Fibroblast of gingiva (primary cell): ENCODE measurements at regions not wholly inside any gene's neighbourhood (a gene's known extent, or its start where the extent isn't known, plus 50 kb on each side); places are given as distances from the start of the nearest gene placed in this dataset.
"Not testable (repeated sequence)": the region's sequence is repeated elsewhere in the genome, so short reads cannot be mapped to it uniquely, and the experiment has no call there.

ENCODE experiments used
- DNase-seq: peaks from one replicate; pipeline ENCODE4 v3.0.0-alpha.2; 2011; ENCODE audit warnings: low read depth

DNA sequence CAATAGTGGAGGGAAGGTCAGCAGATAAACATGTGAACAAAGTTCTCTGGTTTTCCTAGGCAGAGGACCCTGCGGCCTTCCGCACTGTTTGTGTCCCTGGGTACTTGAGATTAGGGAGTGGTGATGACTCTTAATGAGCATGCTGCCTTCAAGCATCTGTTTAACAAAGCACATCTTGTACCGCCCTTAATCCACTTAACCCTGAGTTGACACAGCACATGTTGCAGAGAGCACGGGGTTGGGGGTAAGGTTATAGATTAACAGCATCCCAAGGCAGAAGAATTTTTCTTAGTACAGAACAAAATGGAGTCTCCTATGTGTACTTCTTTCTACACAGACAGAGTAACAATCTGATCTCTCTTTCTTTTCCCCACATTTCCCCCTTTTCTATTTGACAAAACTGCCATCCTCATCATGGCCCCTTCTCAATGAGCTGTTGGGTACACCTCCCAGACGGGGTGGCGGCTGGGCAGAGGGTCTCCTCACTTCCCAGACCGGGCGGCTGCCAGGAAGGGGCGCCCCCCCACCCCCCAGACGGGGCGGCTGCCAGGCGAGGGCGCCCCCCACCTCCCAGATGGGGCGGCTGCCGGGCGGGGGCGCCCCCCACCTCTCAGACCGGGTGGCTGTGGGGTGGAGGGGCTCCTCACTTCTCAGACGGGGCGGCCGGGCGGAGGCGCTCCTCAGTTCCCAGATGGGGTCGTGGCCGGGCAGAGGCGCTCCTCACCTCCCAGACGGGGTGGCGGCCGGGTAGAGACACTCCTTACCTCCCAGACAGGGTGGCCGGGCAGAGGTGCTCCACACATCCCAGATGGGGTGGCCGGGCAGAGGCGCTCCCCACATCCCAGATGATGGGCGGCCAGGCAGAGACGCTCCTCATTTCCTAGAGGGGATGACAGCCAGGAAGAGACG, 361.6 kb upstream of the SGO1 start:
- DNase-seq: not testable (repeated sequence)

DNA sequence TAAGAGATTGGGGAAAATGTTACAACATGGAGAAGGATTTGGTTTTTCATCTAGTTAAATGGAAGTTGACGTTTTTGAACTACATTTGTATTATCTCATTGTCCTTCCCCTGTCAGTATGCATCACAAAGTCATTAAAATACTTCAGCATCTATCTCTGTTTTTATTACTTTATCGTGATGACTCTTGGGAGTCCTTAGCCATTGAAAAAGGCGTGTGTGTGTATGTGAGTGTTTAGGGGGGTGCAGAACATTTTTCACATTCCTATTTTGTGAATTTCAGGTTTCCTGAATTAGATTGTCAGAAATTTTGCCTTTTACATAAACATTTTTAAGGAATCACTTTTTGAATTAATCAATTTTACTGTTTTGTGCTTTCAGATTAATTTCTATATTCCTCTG, 360.6 kb upstream of the SGO1 start:
- no peak for DNase-seq

DNA sequence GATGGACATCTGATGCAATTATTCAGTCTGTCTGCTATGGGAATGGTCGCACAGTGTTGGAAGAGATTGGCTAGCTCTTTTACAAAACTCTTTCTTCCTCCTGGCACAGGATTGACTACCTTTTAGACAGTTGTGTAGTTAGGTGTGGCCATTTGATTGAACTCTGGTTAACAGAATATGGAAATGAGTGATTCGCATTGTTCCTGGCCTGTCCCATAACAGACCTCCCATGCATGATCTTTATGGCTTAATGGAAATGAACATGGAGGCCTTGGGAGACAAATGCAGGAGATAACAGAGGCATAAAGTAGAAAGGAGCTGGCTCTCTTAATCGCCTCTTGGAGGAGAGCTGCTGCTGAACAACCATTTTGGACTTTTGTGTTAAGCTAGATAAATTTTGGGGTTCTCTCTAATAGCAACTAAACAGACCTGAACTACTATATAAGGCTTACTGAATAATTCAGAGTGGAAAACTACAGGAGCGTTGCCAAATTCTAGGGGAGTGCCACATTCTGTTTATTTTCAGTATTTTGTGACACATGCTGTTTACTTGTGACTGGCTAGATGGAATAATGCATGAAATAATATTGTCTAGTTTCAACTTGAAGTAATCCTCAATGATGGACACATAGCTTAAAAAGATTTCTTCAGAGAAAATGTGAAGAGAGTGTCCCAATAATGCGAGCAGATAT, 357.7 kb upstream of the SGO1 start:
- no peak for DNase-seq

DNA sequence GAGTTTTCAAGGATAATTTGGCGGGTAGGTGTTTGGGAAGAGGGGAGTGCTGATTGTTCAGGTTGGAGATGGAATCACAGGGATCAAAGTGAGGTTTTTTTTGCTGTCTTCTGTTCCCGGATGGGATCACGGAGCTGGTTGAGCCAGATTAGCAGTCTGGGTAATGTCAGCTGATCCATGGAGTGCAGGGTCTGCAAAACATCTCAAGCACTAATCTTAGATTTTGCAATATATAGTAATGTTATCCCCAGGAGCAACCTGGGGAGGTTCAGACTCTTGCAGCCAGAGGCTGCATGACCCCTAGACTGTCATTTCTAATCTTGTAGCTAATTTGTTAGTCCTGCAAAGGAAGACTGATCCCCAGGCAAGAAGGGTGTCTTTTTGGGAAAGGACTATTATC, 354.1 kb upstream of the SGO1 start:
- no peak for DNase-seq

DNA sequence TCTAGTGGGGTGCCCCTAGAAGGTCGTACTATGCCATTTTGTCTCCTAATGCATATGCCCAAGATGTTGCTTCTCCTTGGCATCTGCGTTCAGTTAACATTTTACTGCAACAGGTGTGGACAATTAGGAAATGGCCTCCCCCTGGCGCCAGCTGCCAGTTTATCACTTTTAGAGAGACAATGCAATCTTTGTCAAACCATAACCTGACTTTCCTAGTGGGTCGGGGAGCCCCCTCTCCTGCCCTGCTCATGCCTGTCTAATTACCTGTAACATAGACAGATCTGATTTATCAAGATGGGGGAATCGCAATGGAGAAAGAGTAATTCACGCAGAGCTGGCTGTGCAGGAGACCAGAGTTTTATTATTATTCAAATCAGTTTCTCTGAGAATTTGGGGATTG, 353.7 kb upstream of the SGO1 start:
- no peak for DNase-seq

DNA sequence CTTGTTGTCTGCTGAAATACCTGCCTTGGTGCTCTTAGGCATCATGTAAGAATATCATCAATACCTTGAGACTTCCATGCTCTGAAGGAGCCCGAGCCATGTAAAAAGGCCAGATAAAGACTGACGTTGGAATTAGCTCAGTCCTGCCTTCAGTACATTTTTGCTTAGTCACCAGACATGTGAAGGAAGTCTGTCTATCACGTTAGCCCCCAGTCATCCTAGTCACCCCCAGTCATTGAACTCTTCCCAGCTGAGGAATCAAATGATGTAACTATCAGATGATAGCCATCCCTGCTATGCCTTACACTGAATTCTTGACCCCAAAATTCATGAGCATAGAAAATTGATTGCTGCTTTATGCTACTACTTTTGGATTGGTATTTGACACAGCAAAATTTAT, 351.2 kb upstream of the SGO1 start:
- DNase-seq: no peak

DNA sequence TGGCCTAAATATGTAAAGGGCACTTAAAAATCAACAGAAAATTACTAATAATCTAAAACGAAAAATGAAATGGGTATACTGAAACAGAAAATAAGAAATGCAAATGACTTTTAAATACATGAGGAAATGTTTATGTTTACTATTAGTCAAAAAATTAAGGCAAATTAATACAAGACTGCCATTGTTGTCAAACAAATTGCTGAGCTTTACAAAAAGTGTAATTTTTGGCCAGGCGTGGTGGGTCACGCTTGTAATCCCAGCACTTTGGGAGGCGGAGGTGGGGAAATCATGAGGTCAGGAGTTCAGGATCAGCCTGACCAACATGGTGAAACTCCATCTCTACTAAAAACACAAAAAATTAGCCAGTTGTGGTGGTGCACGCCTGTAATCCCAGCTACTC, 343.9 kb upstream of the SGO1 start:
- no peak for DNase-seq

DNA sequence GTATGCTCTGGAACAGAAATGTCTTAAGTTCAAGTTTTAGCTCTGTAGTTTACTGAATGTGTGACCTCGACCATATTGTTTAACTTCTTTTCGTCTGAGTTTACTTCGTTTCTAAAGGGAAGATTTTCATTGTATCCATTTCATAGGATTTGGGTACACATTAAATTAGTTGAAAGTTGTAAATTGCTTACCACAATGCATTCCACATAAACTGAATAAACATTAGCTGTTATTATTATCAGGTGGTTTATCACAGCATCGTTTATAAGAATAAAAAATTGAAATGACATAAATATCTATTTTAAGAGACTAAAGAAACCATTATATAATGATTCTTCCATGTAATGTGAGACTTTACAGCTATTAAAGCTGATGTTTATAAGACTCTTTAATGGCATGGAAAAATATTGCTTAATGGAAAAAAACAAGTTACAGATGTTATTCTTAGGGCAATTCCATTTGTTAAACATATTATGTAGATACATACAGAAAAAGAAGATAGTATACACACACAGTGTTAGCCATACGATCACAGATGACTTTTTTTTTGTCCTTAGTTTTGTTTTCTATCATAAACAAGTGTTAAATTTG, 342.3 kb upstream of the SGO1 start:
- DNase-seq: no peak

DNA sequence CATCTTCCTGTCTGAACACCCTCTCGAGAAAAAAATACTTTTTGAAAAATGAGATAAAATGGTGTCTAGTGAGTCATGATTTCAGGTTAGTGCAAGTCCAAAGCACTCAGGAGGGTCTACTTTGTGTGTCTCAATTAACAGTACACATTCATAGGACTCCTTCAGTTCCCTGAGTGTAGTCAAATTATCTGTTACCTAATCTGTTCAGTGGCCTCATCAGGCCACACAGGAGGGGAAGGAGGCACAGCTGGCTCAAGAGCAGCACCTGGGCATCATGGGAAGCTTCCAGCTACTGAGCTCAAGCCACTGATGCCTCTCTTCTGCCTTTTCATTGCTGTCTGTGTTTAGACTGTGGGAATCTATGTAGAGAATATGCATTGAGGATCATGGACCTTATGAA, 341.4 kb upstream of the SGO1 start:
- DNase-seq: no peak

DNA sequence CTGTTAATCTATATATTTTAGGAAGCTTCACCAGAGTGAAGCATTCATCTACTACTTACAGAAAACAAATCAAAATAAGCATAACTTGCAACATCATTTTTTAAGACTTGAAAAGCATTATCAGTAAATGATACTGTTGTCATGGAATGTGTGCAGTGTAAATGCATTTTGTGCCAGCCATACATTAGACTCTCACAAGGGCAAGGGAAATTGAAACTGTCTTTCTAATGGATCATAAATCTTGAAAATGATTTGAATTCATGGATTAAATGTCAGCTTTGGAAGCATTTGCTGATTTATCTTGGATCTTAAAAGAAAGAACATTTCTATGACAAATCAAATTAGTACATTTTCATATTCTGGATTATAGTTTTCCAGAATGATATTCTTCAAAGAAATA, 338.3 kb upstream of the SGO1 start:
- DNase-seq: no peak

DNA sequence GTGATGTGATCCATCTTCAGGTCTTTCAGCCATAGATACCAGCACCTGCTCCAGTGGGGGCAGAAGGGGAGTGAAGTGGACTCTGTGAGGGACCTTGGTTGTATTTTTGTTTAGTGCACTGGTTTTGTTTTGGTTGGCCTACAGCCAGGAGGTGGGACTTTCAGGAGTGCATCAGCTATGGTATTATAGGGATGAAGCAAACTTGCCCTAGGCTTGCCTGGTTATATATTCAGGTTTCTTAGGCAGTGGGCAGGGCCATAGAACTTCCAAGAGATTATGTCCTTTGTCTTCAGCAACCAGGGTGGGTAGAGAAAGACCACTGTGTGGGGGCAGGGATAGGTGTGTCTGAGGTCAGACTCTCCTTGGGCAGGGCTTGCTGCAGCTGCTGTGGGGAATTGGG, 337.3 kb upstream of the SGO1 start:
- DNase-seq: no peak

DNA sequence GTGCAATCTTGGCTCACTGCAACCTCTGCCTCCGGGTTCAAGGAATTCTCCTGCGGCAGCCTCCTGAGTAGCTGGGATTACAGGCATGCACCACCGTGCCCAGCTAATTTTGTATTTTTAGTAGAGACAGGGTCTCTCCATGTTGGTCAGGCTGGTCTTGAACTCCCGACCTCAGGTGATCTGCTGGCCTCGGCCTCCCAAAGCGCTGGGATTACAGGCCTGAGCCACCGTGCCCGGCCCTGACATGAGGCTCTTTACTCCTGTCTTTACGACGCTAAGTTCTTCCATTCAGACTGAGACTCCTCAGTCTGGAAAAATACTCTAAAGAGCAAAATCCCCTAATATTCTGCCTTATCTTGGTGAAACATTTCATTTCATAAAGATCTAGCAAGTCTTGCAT, 331.3 kb upstream of the SGO1 start:
- DNase-seq: not testable (repeated sequence)

DNA sequence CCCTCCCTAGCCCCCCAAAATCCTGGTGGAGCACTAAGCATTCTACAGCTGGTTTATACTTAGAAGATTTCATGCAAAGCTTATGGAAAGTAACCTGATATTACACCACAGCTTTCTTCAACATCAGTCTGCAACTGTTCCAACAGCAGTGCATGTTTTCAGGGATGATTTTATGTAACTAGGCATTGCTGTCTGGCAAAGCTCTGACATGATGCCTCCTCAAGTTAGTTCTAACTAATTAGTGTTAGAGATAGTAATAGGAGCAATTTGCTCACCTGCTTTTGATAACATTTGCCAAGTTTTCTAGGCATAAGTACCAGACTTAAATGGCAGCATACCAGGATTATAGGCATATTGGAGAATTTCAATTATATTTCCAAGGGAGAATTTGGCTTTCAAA, 330.3 kb upstream of the SGO1 start:
- DNase-seq: no peak

DNA sequence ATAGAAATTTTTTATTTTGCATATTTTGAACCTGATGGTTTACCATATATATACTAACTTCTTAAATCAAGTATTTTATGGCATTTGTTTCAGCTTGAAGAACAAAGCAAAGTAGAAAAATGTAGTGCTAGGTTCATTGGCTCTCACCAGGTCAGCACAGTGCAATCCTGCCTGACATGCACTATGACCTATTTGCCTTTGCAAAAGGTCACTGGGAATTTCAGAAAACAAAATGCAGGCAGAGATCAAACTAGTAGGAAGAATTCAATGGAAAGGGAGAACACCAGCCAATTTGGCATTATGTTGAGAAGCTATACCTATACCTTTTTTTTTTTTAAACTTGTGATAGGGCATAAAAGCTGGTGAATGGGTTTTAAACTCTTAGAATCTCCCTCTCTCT, 329.8 kb upstream of the SGO1 start:
- no peak for DNase-seq

DNA sequence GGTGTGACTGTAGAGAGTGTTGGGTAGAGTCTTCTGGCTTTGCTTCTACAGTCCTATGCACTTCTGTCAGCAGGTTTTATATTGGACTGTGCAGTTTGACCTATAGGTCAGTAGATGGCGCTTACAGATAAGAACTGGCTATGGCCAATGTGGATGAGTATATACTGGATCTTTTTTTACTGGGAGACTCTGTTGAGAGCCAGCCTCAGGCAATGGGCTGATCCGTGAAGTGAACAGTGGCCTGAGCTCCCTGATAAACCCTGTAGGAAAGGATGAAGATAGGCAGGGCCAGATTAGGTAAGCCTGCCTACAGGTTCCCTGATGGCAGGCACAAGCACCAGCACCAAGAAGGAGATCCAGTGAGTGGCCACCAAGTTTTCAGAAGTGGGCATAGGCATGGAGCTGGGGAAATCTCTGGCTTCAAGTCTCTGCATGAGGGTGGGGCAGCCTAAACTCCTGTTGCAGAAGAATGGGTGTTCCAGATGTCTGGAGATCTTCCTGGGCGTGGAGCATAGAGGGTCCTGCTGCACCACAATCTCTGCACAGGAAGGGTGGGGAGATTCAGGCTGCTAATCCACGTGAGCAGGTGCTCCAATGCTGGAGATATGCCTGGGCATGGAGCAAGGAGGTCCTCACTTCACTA, 326.0 kb upstream of the SGO1 start:
- DNase-seq: peak; percentile 49

DNA sequence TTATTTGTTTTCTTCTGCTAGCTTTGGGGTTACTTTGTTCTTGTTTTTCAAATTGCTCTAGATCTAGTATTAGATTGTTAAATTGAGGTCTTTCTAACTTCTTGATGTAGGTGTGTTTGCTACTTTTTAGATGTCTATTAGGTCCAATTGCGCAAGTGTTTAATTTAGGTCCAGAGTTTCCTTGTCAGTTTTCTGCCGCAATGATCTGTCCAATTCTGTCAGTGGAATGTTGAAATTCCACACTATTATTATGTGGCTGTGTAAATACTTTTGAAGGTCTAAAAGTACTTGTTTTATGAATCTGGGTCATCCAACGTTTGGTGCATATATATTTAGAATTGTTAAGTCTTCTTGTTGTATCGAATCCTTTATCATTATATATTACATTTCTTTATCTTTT, 324.4 kb upstream of the SGO1 start:
- DNase-seq: no peak

DNA sequence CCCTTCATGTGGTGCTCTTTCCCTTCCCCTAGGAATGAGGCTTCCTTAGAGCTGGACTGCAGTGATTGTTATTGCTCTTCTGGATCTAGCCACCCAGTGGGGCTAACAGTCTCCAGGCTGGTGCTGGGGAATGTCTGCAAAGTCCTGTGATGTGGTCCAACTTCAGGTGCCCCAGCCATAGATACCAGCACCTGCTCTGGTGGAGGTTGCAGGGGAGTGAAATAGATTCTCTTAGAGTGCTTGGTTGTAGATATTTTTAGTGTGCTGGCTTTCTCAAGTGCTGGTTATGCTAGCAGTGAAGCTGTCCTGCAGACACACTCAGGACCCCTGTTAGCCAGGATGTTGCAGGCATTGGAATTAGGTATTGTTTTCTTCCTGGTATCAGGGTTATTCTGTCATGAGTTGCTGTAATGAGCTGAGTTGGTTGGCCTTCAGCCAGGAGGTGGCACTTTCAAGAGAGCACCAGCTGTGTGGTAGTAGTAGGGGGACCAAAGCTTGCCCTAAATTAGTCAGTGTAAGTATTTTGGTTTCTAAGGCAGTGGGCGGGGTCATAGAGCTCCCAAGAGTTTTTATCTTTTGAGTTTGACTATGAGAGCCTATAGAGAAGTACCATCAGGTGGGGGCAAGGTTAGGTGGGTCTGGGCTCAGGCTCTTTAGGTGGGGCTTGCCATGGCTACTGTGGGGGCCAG, 317.5 kb upstream of the SGO1 start:
- no peak for DNase-seq

DNA sequence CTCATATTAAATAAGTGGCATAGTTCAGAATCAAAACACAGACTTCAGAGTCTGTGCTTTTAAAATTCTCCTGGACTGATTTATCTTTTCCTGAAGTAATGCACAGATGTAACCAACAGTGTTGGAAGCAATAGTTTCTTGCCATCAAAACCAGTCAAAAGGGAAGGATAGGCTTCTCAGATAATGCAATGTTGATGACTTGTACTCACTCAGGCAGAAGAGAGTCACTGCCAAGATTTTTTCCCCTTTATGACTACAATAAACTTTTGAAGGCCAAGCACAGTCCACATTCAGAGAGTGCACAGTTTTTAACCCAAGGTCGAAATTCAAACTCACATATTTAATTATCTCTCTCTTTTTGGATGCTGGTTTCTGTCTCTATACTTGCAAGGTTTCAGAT, 305.0 kb upstream of the SGO1 start:
- DNase-seq: no peak

DNA sequence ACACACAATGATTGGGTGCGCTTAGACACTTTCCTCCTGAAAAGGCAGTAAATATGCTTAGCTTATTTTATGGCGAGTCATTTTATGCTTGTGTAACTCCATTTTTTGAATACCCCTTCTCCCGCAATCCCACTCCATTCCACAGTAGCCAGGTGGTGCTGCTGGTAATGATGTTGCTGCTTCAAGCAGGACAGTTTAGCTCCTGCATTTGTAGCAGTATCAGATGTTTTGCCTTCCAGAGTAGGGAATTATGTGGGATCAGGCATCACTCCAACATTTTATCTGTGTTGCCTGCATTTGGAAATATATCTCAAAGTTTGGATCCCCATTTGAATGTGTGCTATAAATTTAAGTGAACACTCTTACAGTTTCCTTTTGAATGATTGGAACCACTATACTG, 302.1 kb upstream of the SGO1 start:
- no peak for DNase-seq

DNA sequence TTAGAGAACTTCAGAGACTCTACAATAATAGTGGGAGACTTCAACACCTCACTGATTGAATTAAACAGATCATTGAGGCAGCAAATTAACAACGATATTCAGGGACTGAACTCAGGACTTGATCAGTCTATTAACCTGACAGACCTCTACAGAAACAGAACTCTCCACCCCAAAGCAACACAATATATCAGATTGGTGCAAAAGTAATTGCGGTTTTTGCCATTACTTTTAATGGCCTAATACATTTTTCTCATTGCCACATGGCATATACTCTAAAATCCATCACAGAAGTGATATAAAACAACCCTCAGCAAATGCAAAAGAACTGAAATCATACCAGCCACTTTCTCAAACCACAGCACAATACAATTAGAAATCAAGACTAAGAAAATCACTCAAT, 298.1 kb upstream of the SGO1 start:
- DNase-seq: no peak

DNA sequence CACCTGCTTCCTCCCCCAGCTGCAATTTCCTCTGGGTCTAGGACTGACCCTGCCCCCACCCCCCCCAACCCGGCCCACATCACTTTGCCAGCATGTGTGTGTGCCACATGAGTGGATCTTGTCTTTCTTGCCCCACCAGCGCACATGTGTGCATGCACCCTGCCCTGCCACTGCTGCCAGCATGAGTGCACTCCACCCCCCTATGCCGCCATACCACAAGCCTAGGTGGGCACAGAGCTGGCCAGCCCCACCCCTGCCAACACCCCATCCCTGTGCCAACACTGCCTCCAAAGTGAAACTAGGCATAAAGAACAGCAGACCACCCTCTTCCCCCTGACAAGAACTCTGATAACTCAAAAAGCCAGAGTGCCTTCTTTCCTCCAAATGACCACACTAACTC, 296.3 kb upstream of the SGO1 start:
- no peak for DNase-seq

DNA sequence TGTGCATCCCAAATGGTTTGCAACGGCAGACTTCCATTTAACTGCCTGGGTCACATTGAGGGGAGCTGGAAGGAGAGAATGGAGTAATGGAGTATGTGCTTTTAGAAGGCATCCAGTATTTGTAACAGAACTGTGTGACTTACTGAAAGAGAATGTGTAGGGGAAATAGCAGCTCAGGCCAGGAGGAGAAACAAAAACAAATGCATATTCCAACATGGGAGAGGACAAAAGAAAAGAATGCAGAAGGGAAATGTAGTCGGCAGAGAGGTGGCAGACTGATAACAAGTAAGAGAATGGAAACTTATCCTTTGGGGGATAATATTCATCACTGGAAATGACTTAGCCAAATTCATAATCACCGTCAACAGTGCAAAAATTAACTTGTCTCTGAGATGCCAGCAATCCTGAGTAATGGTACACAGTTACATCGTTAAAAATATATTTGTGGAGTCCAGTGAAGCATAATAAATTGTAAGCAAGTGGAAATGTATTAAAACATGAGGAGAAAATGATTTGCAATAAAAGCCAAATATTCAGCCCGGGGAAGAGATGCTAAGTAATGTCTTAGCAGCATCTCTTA, 294.9 kb upstream of the SGO1 start:
- DNase-seq: no peak
